Panc1 (cell line): ENCODE measurements at regions not wholly inside any gene's neighbourhood (a gene's known extent, or its start where the extent isn't known, plus 50 kb on each side); places are given as distances from the start of the nearest gene placed in this dataset.

Source experiments
- ATAC-seq: fragments of 200-7000 bp; cut with Tn5 transposase; 2 replicates; pipeline ENCODE4 v1.9.1; 2020; ENCODE audit warnings: mild to moderate bottlenecking, moderate library complexity
- BruUV-seq: library from RNA; stranded (reverse); fragments of 400-500 nt; replicated peaks from 2 replicates; lab custom pipeline; 2021; lab: Mats Ljungman, UMichigan
- CTCF ChIA-PET: fragments of 300-600 bp; sonication (Branson Sonifier 250); formaldehyde crosslinking; loops from one replicate; lab custom pipeline; 2022; ENCODE audit warnings: antibody characterized with exemption; lab: Charles Lee
- POLR2A ChIA-PET: fragments of 300-600 bp; sonication (Branson Sonifier 250); formaldehyde crosslinking; loops from one replicate; lab custom pipeline; 2022; ENCODE audit warnings: antibody characterized with exemption; lab: Charles Lee
- DNase-seq: peaks from one replicate; pipeline ENCODE4 v3.0.0-alpha.2; 2010; ENCODE audit warnings: low read depth, low spot score
- H3K27ac ChIP-seq: 2 replicates; pipeline ENCODE4 v1.5.1; 2011; ENCODE audit warnings: mild to moderate bottlenecking, low read length, inconsistent platforms
- H3K27me3 ChIP-seq: fragments of 200-500 bp; sonication (Bioruptor generic); 2 replicates; pipeline ENCODE4 v1.6.0; 2014; ENCODE audit warnings: low read length, inconsistent platforms; ENCODE audit not compliant: control insufficient read depth, insufficient read depth
- H3K36me3 ChIP-seq: fragments of 200-500 bp; sonication (Bioruptor generic); 2 replicates; pipeline ENCODE4 v1.5.1; 2014; ENCODE audit warnings: inconsistent platforms, mild to moderate bottlenecking, low read length, moderate library complexity; ENCODE audit not compliant: control insufficient read depth, insufficient read depth
- H3K4me1 ChIP-seq: 2 replicates; pipeline ENCODE4 v1.5.1; 2011; ENCODE audit warnings: inconsistent platforms, mild to moderate bottlenecking, low read length, moderate library complexity; ENCODE audit not compliant: control insufficient read depth, insufficient read depth
- H3K4me3 ChIP-seq, 2 experiments: 2 replicates each; pipeline ENCODE4 v1.5.1; 2011 to 2012; ENCODE audit warnings: low read depth in 2 of 2, low read length in 2 of 2, mild to moderate bottlenecking in 2 of 2, inconsistent platforms in 1 of 2, moderate library complexity in 1 of 2
- H3K9me3 ChIP-seq: fragments of 200-500 bp; sonication (Bioruptor generic); 2 replicates; pipeline ENCODE4 v1.5.1; 2014; ENCODE audit warnings: low read depth, mild to moderate bottlenecking, inconsistent platforms, low read length, moderate library complexity; ENCODE audit not compliant: control insufficient read depth, insufficient read depth
- CTCF ChIP-seq: fragments of 450-650 bp; IDR thresholded peaks from 2 replicates; pipeline ENCODE4 v1.5.1; 2017; ENCODE audit warnings: mild to moderate bottlenecking
- POLR2AphosphoS5 ChIP-seq: IDR thresholded peaks from 2 replicates; pipeline ENCODE4 v1.6.1; 2012; ENCODE audit warnings: mild to moderate bottlenecking, low read depth, low read length, moderate library complexity
- SIN3A ChIP-seq: IDR thresholded peaks from 2 replicates; pipeline ENCODE4 v1.6.1; 2012; ENCODE audit warnings: low read depth, mild to moderate bottlenecking, low read length, moderate library complexity, borderline replicate concordance; ENCODE audit not compliant: insufficient read depth
- TCF7L2 ChIP-seq: IDR thresholded peaks from 2 replicates; pipeline ENCODE4 v1.6.1; 2011; ENCODE audit warnings: mild to moderate bottlenecking, low read depth, low read length, inconsistent platforms
- in situ Hi-C: cut with HindIII; loops from 2 replicates; pipeline ENCODE4 v1.10.0; 2016; ENCODE audit warnings: low sequenced_read_pairs, low pct_unique_long_range_greater_than_20kb
- intact Hi-C: fragments of 100-400 bp; cut with micrococcal nuclease; formaldehyde crosslinking; loops from one replicate; pipeline ENCODE4 v1.10.0; 2022; ENCODE audit not compliant: unreplicated experiment
- TF ChIP-seq, protein P1 (sequence below), 2 experiments: IDR thresholded peaks; 2 replicates each; pipeline ENCODE4 v1.6.1; 2011 to 2012; ENCODE audit warnings: low read depth in 2 of 2, control low read depth in 1 of 2, low read length in 1 of 2, mild to moderate bottlenecking in 1 of 2, moderate library complexity in 1 of 2; ENCODE audit not compliant: insufficient read depth in 1 of 2

GRCh38 chr15:98075441-98075840, 114.9 kb downstream of the ARRDC4 start:
- Histone ChIP-seq H3K9me3 (no peaks in the 10 kb centered on the region), H3K4me1 (no peaks in the 10 kb centered on the region), H3K36me3 (no peaks in the 10 kb centered on the region; the same call in 1 of the 2 replicates), H3K27ac (no peak overlapping the region), H3K4me3 (no peak overlapping the region), H3K27me3 (no peaks in the 10 kb centered on the region)
- in situ Hi-C loops: no loop called here
- POLR2A ChIA-PET: no interaction called here
- intact Hi-C loops: no loop called here
- TF ChIP-seq TCF7L2 (no peak), SIN3A (no peak), POLR2AphosphoS5 (no peak), CTCF (no peak)
- TF ChIP-seq, protein P1, sequence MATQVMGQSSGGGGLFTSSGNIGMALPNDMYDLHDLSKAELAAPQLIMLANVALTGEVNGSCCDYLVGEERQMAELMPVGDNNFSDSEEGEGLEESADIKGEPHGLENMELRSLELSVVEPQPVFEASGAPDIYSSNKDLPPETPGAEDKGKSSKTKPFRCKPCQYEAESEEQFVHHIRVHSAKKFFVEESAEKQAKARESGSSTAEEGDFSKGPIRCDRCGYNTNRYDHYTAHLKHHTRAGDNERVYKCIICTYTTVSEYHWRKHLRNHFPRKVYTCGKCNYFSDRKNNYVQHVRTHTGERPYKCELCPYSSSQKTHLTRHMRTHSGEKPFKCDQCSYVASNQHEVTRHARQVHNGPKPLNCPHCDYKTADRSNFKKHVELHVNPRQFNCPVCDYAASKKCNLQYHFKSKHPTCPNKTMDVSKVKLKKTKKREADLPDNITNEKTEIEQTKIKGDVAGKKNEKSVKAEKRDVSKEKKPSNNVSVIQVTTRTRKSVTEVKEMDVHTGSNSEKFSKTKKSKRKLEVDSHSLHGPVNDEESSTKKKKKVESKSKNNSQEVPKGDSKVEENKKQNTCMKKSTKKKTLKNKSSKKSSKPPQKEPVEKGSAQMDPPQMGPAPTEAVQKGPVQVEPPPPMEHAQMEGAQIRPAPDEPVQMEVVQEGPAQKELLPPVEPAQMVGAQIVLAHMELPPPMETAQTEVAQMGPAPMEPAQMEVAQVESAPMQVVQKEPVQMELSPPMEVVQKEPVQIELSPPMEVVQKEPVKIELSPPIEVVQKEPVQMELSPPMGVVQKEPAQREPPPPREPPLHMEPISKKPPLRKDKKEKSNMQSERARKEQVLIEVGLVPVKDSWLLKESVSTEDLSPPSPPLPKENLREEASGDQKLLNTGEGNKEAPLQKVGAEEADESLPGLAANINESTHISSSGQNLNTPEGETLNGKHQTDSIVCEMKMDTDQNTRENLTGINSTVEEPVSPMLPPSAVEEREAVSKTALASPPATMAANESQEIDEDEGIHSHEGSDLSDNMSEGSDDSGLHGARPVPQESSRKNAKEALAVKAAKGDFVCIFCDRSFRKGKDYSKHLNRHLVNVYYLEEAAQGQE (IDR thresholded peaks at IDR 0.05; ENCODE audit: insufficient read depth in 1 of 2, low read depth in 2 of 2, low read length in 1 of 2): no peak
- no TSS peak for BruUV-seq
- CTCF ChIA-PET: no interaction called here
- ATAC-seq: no peak
- DNase-seq: no peak

- TF ChIP-seq POLR2AphosphoS5 (no peak), SIN3A (no peak)
- TF ChIP-seq, protein P1 (IDR thresholded peaks at IDR 0.05; ENCODE audit: insufficient read depth in 1 of 2, low read depth in 2 of 2, low read length in 1 of 2): no peak
- ChIA-PET POLR2A (no interaction called here), CTCF (no interaction called here)
- intact Hi-C loops (no loop called here), in situ Hi-C loops (no loop called here)
- H3K36me3 ChIP-seq: no peaks in the 10 kb centered on the region; the same call in 1 of the 2 replicates
- H3K4me1 ChIP-seq: no peaks in the 10 kb centered on the region
- H3K27ac ChIP-seq: no peak overlapping the region
- no peaks in the 10 kb centered on the region for H3K27me3 ChIP-seq
- ATAC-seq: no peak
- no peak for DNase-seq
- no TSS peak for BruUV-seq
- H3K4me3 ChIP-seq: no peak overlapping the region
- no peaks in the 10 kb centered on the region for H3K9me3 ChIP-seq
These were observed 115.7 kb downstream of the ARRDC4 start for GRCh38 chr15:98076021-98076816.
